ENCODE measurements at regions not wholly inside any gene's neighbourhood (a gene's known extent, or its start where the extent isn't known, plus 50 kb on each side); places are given as distances from the start of the nearest gene placed in this dataset.

DNA sequence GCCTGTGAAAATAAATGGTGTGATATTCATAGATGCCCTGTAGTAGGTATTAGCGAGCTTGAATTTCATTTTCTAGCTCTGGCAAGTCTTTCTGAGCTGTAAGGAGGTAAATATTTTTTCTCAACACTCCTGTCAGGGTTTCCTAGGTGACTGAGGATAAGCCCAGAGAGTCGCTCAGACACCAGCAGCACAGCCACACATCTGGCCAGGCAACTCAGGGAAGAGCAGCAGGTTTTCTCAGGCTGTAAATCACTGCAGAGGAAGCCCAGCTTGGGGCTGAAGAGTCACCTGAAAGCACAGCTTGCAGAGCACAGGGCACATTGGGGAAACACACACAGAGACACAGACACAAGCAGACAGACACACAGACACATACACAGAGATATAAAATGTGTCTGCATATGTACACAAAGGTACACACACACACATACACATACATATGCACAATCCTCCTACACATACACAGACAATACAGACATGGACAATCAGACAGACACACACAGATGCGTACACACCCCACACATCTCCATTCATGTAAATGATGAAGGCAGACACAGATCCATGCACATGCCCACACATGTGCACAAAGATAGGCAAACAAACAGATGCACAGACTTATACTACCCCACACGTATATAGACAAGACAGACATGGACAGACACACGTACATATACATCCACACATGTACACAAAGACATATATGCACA, 232.0 kb upstream of the TMTC1 start:
- no peak overlapping the region for H3K4me3 ChIP-seq (ENCODE audit: control extremely low read depth in 1 of 5, extremely low read depth in 1 of 5, insufficient read depth in 1 of 5, low read depth in 2 of 5, low read length in 4 of 5)
- no peak overlapping the region for H2AFZ ChIP-seq (ENCODE audit: insufficient read depth, low read depth, low read length, poor library complexity, severe bottlenecking)
- H3K4me1 ChIP-seq (ENCODE audit: control insufficient read depth in 2 of 2, insufficient read depth in 2 of 2, low read length in 2 of 2): no peaks in the 10 kb centered on the region
- no peaks in the 10 kb centered on the region for H3K79me2 ChIP-seq (ENCODE audit: control insufficient read depth, insufficient read depth, low read length)
- Mint-ChIP-seq H3K4me3 (no peak overlapping the region), H3K9me3 (ENCODE audit: insufficient read depth) (peaks cover 2% of the 10 kb centered on the region), H3K27ac (no peak overlapping the region), H3K4me1 (no peaks in the 10 kb centered on the region), H3K27me3 (no peaks in the 10 kb centered on the region)
- POLR2A ChIA-PET: no interaction called here
- no peak overlapping the region for H3K9ac ChIP-seq (ENCODE audit: low read length)
- TF ChIP-seq EZH2 (IDR thresholded peaks at IDR 0.05; ENCODE audit: borderline replicate concordance, insufficient read depth, low read depth, low read length, poor library complexity, severe bottlenecking) (no peak), CTCF (IDR thresholded peaks at IDR 0.05) (no peak)
- 86% methylated on average over 4 of the region's 5 CpGs for WGBS (ENCODE audit: insufficient coverage)
- no peak overlapping the region for H3K4me2 ChIP-seq (replicated peaks; ENCODE audit: low read depth, low read length, poor library complexity, severe bottlenecking)
- CTCF ChIA-PET: interaction anchor here (0.6 kb wide), 1 partner anchor 310 kb away, joined by 3 read pairs; no protein-coding TSS in a partner anchor
- no peaks in the 10 kb centered on the region for H3K36me3 ChIP-seq (replicated peaks in 1 of 2; ENCODE audit: control extremely low read depth in 1 of 2, control insufficient read depth in 1 of 2, extremely low read depth in 1 of 2, insufficient read depth in 2 of 2, low read length in 1 of 2)
- intact Hi-C loops (cut with micrococcal nuclease): no loop called here
- no peak overlapping the region for H3K27ac ChIP-seq (ENCODE audit: low read length in 2 of 2)
- DNase-seq (no peak), ATAC-seq (ENCODE audit: low read depth) (no peak)
- H4K20me1 ChIP-seq (ENCODE audit: control insufficient read depth, insufficient read depth, low read length, poor library complexity, severe bottlenecking): no peaks in the 10 kb centered on the region
- no peaks in the 10 kb centered on the region for H3K27me3 ChIP-seq (replicated peaks in 1 of 4; ENCODE audit: control extremely low read depth in 1 of 4, control insufficient read depth in 3 of 4, insufficient read depth in 4 of 4, low read length in 3 of 4)
- H3K9me3 ChIP-seq (ENCODE audit: control extremely low read depth in 1 of 3, control insufficient read depth in 2 of 3, insufficient read depth in 1 of 3, low read length in 2 of 3): no peaks in the 10 kb centered on the region

GRCh38 chr12:30014991-30015390, 231.2 kb upstream of the TMTC1 start:
- Mint-ChIP-seq H3K27me3 (no peaks in the 10 kb centered on the region), H3K27ac (no peak overlapping the region), H3K4me3 (no peak overlapping the region), H3K4me1 (no peaks in the 10 kb centered on the region), H3K9me3 (ENCODE audit: insufficient read depth) (peaks cover 2% of the 10 kb centered on the region)
- H3K4me2 ChIP-seq (replicated peaks; ENCODE audit: low read depth, low read length, poor library complexity, severe bottlenecking): no peak overlapping the region
- no peaks in the 10 kb centered on the region for H3K4me1 ChIP-seq (ENCODE audit: control insufficient read depth in 2 of 2, insufficient read depth in 2 of 2, low read length in 2 of 2)
- TF ChIP-seq EZH2 (IDR thresholded peaks at IDR 0.05; ENCODE audit: borderline replicate concordance, insufficient read depth, low read depth, low read length, poor library complexity, severe bottlenecking) (no peak), CTCF (IDR thresholded peaks at IDR 0.05) (no peak)
- H3K79me2 ChIP-seq (ENCODE audit: control insufficient read depth, insufficient read depth, low read length): no peaks in the 10 kb centered on the region
- CTCF ChIA-PET: no interaction called here
- no peaks in the 10 kb centered on the region for H3K9me3 ChIP-seq (ENCODE audit: control extremely low read depth in 1 of 3, control insufficient read depth in 2 of 3, insufficient read depth in 1 of 3, low read length in 2 of 3)
- no peaks in the 10 kb centered on the region for H4K20me1 ChIP-seq (ENCODE audit: control insufficient read depth, insufficient read depth, low read length, poor library complexity, severe bottlenecking)
- no peak overlapping the region for H3K27ac ChIP-seq (ENCODE audit: low read length in 2 of 2)
- H3K27me3 ChIP-seq (replicated peaks in 1 of 4; ENCODE audit: control extremely low read depth in 1 of 4, control insufficient read depth in 3 of 4, insufficient read depth in 4 of 4, low read length in 3 of 4): no peaks in the 10 kb centered on the region
- H3K9ac ChIP-seq (ENCODE audit: low read length): no peak overlapping the region
- DNase-seq (no peak), ATAC-seq (ENCODE audit: low read depth) (no peak)
- POLR2A ChIA-PET: no interaction called here
- intact Hi-C loops (cut with micrococcal nuclease): no loop called here
- no peaks in the 10 kb centered on the region for H3K36me3 ChIP-seq (replicated peaks in 1 of 2; ENCODE audit: control extremely low read depth in 1 of 2, control insufficient read depth in 1 of 2, extremely low read depth in 1 of 2, insufficient read depth in 2 of 2, low read length in 1 of 2)
- no peak overlapping the region for H2AFZ ChIP-seq (ENCODE audit: insufficient read depth, low read depth, low read length, poor library complexity, severe bottlenecking)
- no CpG with 5 or more reads among the region's 1 CpG for WGBS (ENCODE audit: insufficient coverage)
- no peak overlapping the region for H3K4me3 ChIP-seq (ENCODE audit: control extremely low read depth in 1 of 5, extremely low read depth in 1 of 5, insufficient read depth in 1 of 5, low read depth in 2 of 5, low read length in 4 of 5)
